WTC11 (cell line): ENCODE measurements at regions not wholly inside any gene's neighbourhood (a gene's known extent, or its start where the extent isn't known, plus 50 kb on each side); places are given as distances from the start of the nearest gene placed in this dataset.

ENCODE experiments used
- ATAC-seq: fragments of 200-7000 bp; cut with Tn5 transposase; 2 replicates; pipeline ENCODE4 v1.10.0; 2021; ENCODE audit warnings: mild to moderate bottlenecking, moderate library complexity
- CTCF ChIA-PET: fragments of 300-600 bp; sonication (Branson Sonifier 250); formaldehyde crosslinking; loops from one replicate; lab custom pipeline; 2021; ENCODE audit warnings: antibody characterized with exemption; lab: Charles Lee
- POLR2A ChIA-PET: fragments of 350-600 bp; sonication (Branson Sonifier 250); formaldehyde crosslinking; loops from one replicate; lab custom pipeline; 2021; ENCODE audit warnings: antibody characterized with exemption; lab: Charles Lee
- DNase-seq: peaks from one replicate; pipeline ENCODE4 v3.0.0; 2021; ENCODE audit warnings: low spot score
- H3K27ac Mint-ChIP-seq: 2 replicates; pipeline ENCODE4 v1.8.0; 2021; ENCODE audit warnings: mixed read lengths
- H3K27me3 Mint-ChIP-seq: 2 replicates; pipeline ENCODE4 v1.8.0; 2021; ENCODE audit warnings: low read depth, mild to moderate bottlenecking, moderate library complexity, mixed read lengths
- H3K36me3 Mint-ChIP-seq: 2 replicates; pipeline ENCODE4 v1.8.0; 2021; ENCODE audit warnings: mixed read lengths
- H3K4me1 Mint-ChIP-seq: 2 replicates; pipeline ENCODE4 v1.8.0; 2022; ENCODE audit warnings: mixed read lengths
- H3K4me3 Mint-ChIP-seq: 2 replicates; pipeline ENCODE4 v1.8.0; 2021; ENCODE audit warnings: mild to moderate bottlenecking, moderate library complexity, mixed read lengths
- H3K9me3 Mint-ChIP-seq: 2 replicates; pipeline ENCODE4 v1.8.0; 2021; ENCODE audit warnings: mixed read lengths
- CREB1 ChIP-seq: sonication (generic); formaldehyde crosslinking; IDR thresholded peaks from 2 replicates; pipeline ENCODE4 v1.8.0; 2023; ENCODE audit warnings: mild to moderate bottlenecking, missing genetic modification reagents
- ELF4 ChIP-seq: sonication (generic); formaldehyde crosslinking; IDR thresholded peaks from 2 replicates; pipeline ENCODE4 v1.8.1; 2022; ENCODE audit warnings: low read depth, mild to moderate bottlenecking, moderate library complexity, missing genetic modification reagents
- ESRRA ChIP-seq: sonication (generic); formaldehyde crosslinking; IDR thresholded peaks from 2 replicates; pipeline ENCODE4 v1.8.1; 2022; ENCODE audit warnings: mild to moderate bottlenecking, missing genetic modification reagents, borderline replicate concordance
- ETV6 ChIP-seq: sonication (generic); formaldehyde crosslinking; IDR thresholded peaks from 2 replicates; pipeline ENCODE4 v1.8.1; 2022; ENCODE audit warnings: mild to moderate bottlenecking, missing genetic modification reagents
- FOXJ3 ChIP-seq: sonication (generic); formaldehyde crosslinking; IDR thresholded peaks from 2 replicates; pipeline ENCODE4 v1.9.0; 2021; ENCODE audit warnings: missing genetic modification reagents, mild to moderate bottlenecking, borderline replicate concordance
- FOXP1 ChIP-seq: sonication (generic); formaldehyde crosslinking; IDR thresholded peaks from 2 replicates; pipeline ENCODE4 v1.8.0; 2022; ENCODE audit warnings: missing genetic modification reagents, mild to moderate bottlenecking, moderate library complexity, borderline replicate concordance
- KAT7 ChIP-seq: sonication (generic); formaldehyde crosslinking; IDR thresholded peaks from 2 replicates; pipeline ENCODE4 v1.8.1; 2023; ENCODE audit warnings: missing genetic modification reagents, mild to moderate bottlenecking, borderline replicate concordance
- NFATC4 ChIP-seq: fragments of 250-450 bp; sonication (Bioruptor Pico); IDR thresholded peaks from 2 replicates; pipeline ENCODE4 v1.9.0; 2021; ENCODE audit warnings: mild to moderate bottlenecking
- RELA ChIP-seq: sonication (generic); formaldehyde crosslinking; IDR thresholded peaks from 2 replicates; pipeline ENCODE4 v1.8.1; 2022; ENCODE audit warnings: missing genetic modification reagents, mild to moderate bottlenecking, borderline replicate concordance
- RORB ChIP-seq: fragments of 250-450 bp; sonication (Bioruptor Pico); IDR thresholded peaks from 2 replicates; pipeline ENCODE4 v1.9.0; 2021; ENCODE audit warnings: mild to moderate bottlenecking
- TEAD1 ChIP-seq: sonication (generic); formaldehyde crosslinking; IDR thresholded peaks from 2 replicates; pipeline ENCODE4 v1.8.0; 2022; ENCODE audit warnings: mild to moderate bottlenecking, missing genetic modification reagents
- TP53 ChIP-seq: sonication (generic); formaldehyde crosslinking; IDR thresholded peaks from 2 replicates; pipeline ENCODE4 v1.8.1; 2023; ENCODE audit warnings: mild to moderate bottlenecking, missing genetic modification reagents
- ZNF416 ChIP-seq: fragments of 250-450 bp; sonication (Bioruptor Pico); IDR thresholded peaks from 2 replicates; pipeline ENCODE4 v1.9.0; 2021; ENCODE audit warnings: mild to moderate bottlenecking, inconsistent platforms
- ZNF423 ChIP-seq: fragments of 250-450 bp; sonication (Bioruptor Pico); IDR thresholded peaks from 2 replicates; pipeline ENCODE4 v2.1.2; 2022; ENCODE audit warnings: mild to moderate bottlenecking, moderate library complexity
- TF ChIP-seq, protein P1 (sequence below): sonication (generic); formaldehyde crosslinking; IDR thresholded peaks from 2 replicates; pipeline ENCODE4 v1.8.1; 2023; ENCODE audit warnings: mild to moderate bottlenecking, missing genetic modification reagents
- TF ChIP-seq, protein P2 (sequence below): sonication (generic); formaldehyde crosslinking; IDR thresholded peaks from 2 replicates; pipeline ENCODE4 v1.8.1; 2022; ENCODE audit warnings: low read depth, mild to moderate bottlenecking, moderate library complexity, missing genetic modification reagents, borderline replicate concordance
- TF ChIP-seq, protein P3 (sequence below): sonication (generic); formaldehyde crosslinking; IDR thresholded peaks from 2 replicates; pipeline ENCODE4 v1.8.1; 2022; ENCODE audit warnings: low read depth, missing genetic modification reagents, borderline replicate concordance
- TF ChIP-seq, protein P4 (sequence below): sonication (generic); formaldehyde crosslinking; IDR thresholded peaks from 2 replicates; pipeline ENCODE4 v1.8.0; 2022; ENCODE audit warnings: mild to moderate bottlenecking, missing genetic modification reagents
- TF ChIP-seq, protein P5 (sequence below): sonication (generic); formaldehyde crosslinking; IDR thresholded peaks from 2 replicates; pipeline ENCODE4 v1.8.1; 2023; ENCODE audit warnings: mild to moderate bottlenecking, missing genetic modification reagents, moderate library complexity
- TF ChIP-seq, protein P6 (sequence below): sonication (generic); formaldehyde crosslinking; IDR thresholded peaks from 2 replicates; pipeline ENCODE4 v1.8.0; 2022; ENCODE audit warnings: mild to moderate bottlenecking, missing genetic modification reagents

DNA sequence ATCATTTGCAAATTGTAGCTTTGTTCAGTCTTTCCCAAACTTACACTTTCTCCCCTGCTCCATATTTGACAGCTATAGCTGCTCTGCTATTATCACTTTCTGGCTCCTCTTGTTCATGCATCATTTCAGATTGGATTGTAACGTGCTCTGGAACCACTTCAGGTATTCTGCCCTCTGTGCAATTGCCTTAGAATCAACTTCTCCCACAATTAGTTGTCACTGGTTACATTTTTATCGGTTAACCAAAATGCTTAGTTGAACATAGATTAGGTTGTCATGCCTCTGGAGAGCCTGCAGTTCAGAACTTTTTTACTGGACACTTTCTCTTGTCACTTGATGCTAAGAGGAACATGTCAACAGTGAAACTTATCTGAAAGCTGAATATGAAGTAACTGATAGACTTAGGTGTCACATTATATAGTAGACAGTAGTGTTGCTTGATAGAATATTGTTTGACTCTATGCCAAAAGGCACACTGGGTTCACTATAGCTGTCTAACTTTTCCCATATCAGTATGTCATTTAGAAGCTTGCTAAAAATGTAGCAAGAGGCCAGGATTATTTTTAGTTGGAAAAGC is 127.7 kb upstream of the PTPRK start:
- ATAC-seq = no peak
- CTCF ChIA-PET = no interaction called here

DNA sequence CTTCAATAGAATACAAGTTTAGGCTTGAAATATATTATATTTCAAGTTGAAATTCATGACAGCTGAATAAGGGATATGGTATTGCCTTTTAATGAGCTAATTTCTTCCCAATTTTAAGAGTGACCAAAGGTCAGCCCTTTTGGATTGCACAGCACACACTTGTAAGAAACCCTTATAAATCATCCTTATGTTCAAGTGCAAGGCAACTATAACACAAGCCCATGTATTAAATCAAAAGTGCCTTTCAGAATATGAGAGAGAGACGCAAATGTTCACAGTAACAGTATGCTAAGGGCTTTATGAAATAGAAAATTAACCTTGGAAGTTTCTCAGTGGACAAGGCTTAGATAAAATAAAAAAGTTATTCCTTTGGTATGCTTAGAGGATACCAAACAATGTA is 121.7 kb upstream of the PTPRK start:
- no peaks in the 10 kb centered on the region for H3K9me3 Mint-ChIP-seq
- no peaks in the 10 kb centered on the region for H3K36me3 Mint-ChIP-seq
- ChIA-PET POLR2A (no interaction called here), CTCF (no interaction called here)
- H3K4me3 Mint-ChIP-seq = no peak overlapping the region
- H3K4me1 Mint-ChIP-seq = peaks cover 3% of the 10 kb centered on the region
- no peak overlapping the region for H3K27ac Mint-ChIP-seq
- H3K27me3 Mint-ChIP-seq = no peaks in the 10 kb centered on the region
- TF ChIP-seq FOXP1 (CRISPR knock-in tag) (no peak), ETV6 (CRISPR knock-in tag) (no peak), CREB1 (CRISPR knock-in tag) (no peak), TP53 (no peak)
- TF ChIP-seq, protein P1, sequence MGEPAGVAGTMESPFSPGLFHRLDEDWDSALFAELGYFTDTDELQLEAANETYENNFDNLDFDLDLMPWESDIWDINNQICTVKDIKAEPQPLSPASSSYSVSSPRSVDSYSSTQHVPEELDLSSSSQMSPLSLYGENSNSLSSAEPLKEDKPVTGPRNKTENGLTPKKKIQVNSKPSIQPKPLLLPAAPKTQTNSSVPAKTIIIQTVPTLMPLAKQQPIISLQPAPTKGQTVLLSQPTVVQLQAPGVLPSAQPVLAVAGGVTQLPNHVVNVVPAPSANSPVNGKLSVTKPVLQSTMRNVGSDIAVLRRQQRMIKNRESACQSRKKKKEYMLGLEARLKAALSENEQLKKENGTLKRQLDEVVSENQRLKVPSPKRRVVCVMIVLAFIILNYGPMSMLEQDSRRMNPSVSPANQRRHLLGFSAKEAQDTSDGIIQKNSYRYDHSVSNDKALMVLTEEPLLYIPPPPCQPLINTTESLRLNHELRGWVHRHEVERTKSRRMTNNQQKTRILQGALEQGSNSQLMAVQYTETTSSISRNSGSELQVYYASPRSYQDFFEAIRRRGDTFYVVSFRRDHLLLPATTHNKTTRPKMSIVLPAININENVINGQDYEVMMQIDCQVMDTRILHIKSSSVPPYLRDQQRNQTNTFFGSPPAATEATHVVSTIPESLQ = no peak
- TF ChIP-seq, protein P2, sequence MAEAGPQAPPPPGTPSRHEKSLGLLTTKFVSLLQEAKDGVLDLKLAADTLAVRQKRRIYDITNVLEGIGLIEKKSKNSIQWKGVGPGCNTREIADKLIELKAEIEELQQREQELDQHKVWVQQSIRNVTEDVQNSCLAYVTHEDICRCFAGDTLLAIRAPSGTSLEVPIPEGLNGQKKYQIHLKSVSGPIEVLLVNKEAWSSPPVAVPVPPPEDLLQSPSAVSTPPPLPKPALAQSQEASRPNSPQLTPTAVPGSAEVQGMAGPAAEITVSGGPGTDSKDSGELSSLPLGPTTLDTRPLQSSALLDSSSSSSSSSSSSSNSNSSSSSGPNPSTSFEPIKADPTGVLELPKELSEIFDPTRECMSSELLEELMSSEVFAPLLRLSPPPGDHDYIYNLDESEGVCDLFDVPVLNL (CRISPR knock-in tag) = no peak
- TF ChIP-seq, protein P3, sequence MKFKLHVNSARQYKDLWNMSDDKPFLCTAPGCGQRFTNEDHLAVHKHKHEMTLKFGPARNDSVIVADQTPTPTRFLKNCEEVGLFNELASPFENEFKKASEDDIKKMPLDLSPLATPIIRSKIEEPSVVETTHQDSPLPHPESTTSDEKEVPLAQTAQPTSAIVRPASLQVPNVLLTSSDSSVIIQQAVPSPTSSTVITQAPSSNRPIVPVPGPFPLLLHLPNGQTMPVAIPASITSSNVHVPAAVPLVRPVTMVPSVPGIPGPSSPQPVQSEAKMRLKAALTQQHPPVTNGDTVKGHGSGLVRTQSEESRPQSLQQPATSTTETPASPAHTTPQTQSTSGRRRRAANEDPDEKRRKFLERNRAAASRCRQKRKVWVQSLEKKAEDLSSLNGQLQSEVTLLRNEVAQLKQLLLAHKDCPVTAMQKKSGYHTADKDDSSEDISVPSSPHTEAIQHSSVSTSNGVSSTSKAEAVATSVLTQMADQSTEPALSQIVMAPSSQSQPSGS = no peak
- DNase-seq (no peak), ATAC-seq (no peak)

More for the DNA sequence above, 127.7 kb upstream of the PTPRK start:
- no peak for DNase-seq
- no peaks in the 10 kb centered on the region for H3K27me3 Mint-ChIP-seq
- H3K36me3 Mint-ChIP-seq = no peaks in the 10 kb centered on the region
- POLR2A ChIA-PET = no interaction called here
- no peaks in the 10 kb centered on the region for H3K4me1 Mint-ChIP-seq
- TF ChIP-seq ELF4 (CRISPR knock-in tag) (no peak), ZNF423 (CRISPR knock-in tag) (no peak), TEAD1 (CRISPR knock-in tag) (no peak), RORB (CRISPR knock-in tag) (no peak), FOXJ3 (no peak)
- TF ChIP-seq, protein P4, sequence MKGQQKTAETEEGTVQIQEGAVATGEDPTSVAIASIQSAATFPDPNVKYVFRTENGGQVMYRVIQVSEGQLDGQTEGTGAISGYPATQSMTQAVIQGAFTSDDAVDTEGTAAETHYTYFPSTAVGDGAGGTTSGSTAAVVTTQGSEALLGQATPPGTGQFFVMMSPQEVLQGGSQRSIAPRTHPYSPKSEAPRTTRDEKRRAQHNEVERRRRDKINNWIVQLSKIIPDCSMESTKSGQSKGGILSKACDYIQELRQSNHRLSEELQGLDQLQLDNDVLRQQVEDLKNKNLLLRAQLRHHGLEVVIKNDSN (CRISPR knock-in tag) = no peak
- TF ChIP-seq, protein P5, sequence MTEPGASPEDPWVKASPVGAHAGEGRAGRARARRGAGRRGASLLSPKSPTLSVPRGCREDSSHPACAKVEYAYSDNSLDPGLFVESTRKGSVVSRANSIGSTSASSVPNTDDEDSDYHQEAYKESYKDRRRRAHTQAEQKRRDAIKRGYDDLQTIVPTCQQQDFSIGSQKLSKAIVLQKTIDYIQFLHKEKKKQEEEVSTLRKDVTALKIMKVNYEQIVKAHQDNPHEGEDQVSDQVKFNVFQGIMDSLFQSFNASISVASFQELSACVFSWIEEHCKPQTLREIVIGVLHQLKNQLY (CRISPR knock-in tag) = no peak
- TF ChIP-seq, protein P6, sequence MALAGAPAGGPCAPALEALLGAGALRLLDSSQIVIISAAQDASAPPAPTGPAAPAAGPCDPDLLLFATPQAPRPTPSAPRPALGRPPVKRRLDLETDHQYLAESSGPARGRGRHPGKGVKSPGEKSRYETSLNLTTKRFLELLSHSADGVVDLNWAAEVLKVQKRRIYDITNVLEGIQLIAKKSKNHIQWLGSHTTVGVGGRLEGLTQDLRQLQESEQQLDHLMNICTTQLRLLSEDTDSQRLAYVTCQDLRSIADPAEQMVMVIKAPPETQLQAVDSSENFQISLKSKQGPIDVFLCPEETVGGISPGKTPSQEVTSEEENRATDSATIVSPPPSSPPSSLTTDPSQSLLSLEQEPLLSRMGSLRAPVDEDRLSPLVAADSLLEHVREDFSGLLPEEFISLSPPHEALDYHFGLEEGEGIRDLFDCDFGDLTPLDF (CRISPR knock-in tag) = no peak
- no peaks in the 10 kb centered on the region for H3K9me3 Mint-ChIP-seq
- H3K27ac Mint-ChIP-seq = no peak overlapping the region
- H3K4me3 Mint-ChIP-seq = no peak overlapping the region

DNA sequence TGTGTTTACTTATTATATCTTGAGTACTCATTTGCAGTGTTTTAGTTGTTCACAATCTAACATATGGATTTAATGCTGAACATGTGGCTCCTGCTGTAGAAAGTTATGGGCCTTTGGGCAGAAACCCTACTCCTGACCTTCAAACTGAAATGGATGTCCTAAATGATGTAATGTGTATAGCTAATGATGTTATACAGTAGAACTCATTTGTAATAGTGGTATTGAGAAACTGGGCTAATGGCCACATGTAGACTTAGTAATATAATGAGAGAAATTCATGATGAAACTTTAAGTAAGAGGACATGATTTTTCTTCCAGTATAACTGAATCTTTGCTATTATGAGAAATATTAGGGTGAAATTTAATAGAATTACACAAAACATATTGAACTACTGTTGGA is 121.3 kb upstream of the PTPRK start:
- H3K27me3 Mint-ChIP-seq = no peaks in the 10 kb centered on the region
- ATAC-seq = no peak
- POLR2A ChIA-PET = no interaction called here
- TF ChIP-seq KAT7 (CRISPR knock-in tag) = no peak
- no peak for TF ChIP-seq ESRRA (CRISPR knock-in tag)
- no peak for TF ChIP-seq ZNF416 (CRISPR knock-in tag)
- TF ChIP-seq RELA (CRISPR knock-in tag) = no peak
- no peak for TF ChIP-seq NFATC4
- TF ChIP-seq, protein P2 (CRISPR knock-in tag) = no peak

More for the DNA sequence above, 121.3 kb upstream of the PTPRK start:
- CTCF ChIA-PET = no interaction called here
- H3K4me1 Mint-ChIP-seq = peaks cover 3% of the 10 kb centered on the region
- H3K36me3 Mint-ChIP-seq = no peaks in the 10 kb centered on the region
- no peaks in the 10 kb centered on the region for H3K9me3 Mint-ChIP-seq
- no peak overlapping the region for H3K27ac Mint-ChIP-seq
- DNase-seq = no peak
- H3K4me3 Mint-ChIP-seq = no peak overlapping the region
